Glutamatergic neuron (in vitro differentiated cells): ENCODE measurements at regions not wholly inside any gene's neighbourhood (a gene's known extent, or its start where the extent isn't known, plus 50 kb on each side); places are given as distances from the start of the nearest gene placed in this dataset.

ENCODE experiments used
- DNase-seq: peaks from one replicate; pipeline ENCODE4 v3.0.0; 2022
- H3K27ac Mint-ChIP-seq: one replicate; pipeline ENCODE4 v1.8.0; 2020; ENCODE audit warnings: mild to moderate bottlenecking, mixed read lengths, inconsistent platforms; ENCODE audit not compliant: unreplicated experiment
- H3K27me3 Mint-ChIP-seq: one replicate; pipeline ENCODE4 v1.8.0; 2020; ENCODE audit warnings: mild to moderate bottlenecking, moderate library complexity, mixed read lengths, inconsistent platforms; ENCODE audit not compliant: unreplicated experiment
- H3K36me3 Mint-ChIP-seq: one replicate; pipeline ENCODE4 v1.8.0; 2020; ENCODE audit warnings: mild to moderate bottlenecking, mixed read lengths, inconsistent platforms; ENCODE audit not compliant: unreplicated experiment
- H3K4me1 Mint-ChIP-seq: one replicate; pipeline ENCODE4 v1.8.0; 2020; ENCODE audit warnings: mild to moderate bottlenecking, low read depth, mixed read lengths, inconsistent platforms; ENCODE audit not compliant: unreplicated experiment
- H3K4me3 Mint-ChIP-seq: one replicate; pipeline ENCODE4 v1.8.0; 2020; ENCODE audit warnings: mild to moderate bottlenecking, mixed read lengths, inconsistent platforms; ENCODE audit not compliant: unreplicated experiment
- H3K9me3 Mint-ChIP-seq: one replicate; pipeline ENCODE4 v1.8.0; 2020; ENCODE audit warnings: mild to moderate bottlenecking, moderate library complexity, mixed read lengths, inconsistent platforms; ENCODE audit not compliant: unreplicated experiment
- TF ChIP-seq, protein P1 (sequence below): fragments of 200-600 bp; sonication (generic); IDR thresholded peaks from one replicate; pipeline ENCODE4 v1.5.0; 2021; ENCODE audit not compliant: partially characterized antibody, unreplicated experiment

DNA sequence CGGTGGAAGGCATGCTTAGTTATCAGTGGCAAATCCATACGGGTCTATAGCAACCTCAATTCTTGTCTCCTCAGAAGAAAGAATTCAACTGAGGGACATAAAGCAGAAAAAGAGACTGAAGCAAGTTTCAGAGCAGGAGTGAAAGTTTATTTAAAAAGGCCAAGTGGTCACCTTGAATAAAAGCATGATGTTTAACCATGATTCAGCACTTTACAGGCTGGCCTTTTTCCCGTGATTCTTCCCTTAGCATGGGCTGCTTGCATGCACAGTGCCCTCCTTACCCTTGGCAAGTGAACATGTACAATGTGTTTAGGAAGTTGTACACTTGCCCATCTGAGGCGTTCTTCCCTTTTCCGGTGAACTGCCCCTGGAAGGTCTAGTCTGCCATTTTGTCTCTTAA lies 225.3 kb downstream of the ATP23 start:
- H3K36me3 Mint-ChIP-seq, result no peaks in the 10 kb centered on the region
- H3K27ac Mint-ChIP-seq, result no peak overlapping the region
- TF ChIP-seq, protein P1, sequence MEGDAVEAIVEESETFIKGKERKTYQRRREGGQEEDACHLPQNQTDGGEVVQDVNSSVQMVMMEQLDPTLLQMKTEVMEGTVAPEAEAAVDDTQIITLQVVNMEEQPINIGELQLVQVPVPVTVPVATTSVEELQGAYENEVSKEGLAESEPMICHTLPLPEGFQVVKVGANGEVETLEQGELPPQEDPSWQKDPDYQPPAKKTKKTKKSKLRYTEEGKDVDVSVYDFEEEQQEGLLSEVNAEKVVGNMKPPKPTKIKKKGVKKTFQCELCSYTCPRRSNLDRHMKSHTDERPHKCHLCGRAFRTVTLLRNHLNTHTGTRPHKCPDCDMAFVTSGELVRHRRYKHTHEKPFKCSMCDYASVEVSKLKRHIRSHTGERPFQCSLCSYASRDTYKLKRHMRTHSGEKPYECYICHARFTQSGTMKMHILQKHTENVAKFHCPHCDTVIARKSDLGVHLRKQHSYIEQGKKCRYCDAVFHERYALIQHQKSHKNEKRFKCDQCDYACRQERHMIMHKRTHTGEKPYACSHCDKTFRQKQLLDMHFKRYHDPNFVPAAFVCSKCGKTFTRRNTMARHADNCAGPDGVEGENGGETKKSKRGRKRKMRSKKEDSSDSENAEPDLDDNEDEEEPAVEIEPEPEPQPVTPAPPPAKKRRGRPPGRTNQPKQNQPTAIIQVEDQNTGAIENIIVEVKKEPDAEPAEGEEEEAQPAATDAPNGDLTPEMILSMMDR, result no peak
- DNase-seq, result no peak
- H3K4me3 Mint-ChIP-seq, result no peak overlapping the region
- H3K27me3 Mint-ChIP-seq, result peaks cover 2% of the 10 kb centered on the region
- peaks cover 2% of the 10 kb centered on the region for H3K4me1 Mint-ChIP-seq
- H3K9me3 Mint-ChIP-seq, result no peaks in the 10 kb centered on the region

DNA sequence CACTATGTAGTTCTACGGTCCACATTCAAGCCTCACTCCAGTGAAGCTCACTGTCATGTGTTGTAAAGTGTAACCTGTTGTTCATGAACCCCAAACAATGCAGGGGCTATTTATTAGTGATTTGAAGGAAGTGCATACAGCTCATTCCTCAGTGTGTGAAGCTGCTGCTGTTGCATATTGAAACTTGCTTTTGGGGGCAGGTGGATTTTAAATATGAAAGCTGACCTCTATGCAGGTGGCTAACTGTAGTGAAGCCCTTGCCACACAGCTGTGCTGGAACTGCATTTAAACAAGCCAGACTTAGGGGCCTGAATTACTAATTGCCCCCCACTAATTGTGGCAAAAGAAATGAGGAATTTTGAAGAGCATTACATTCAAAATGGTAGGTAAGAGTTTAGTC lies 226.3 kb downstream of the ATP23 start:
- no peak for DNase-seq
- Mint-ChIP-seq H3K27ac (no peak overlapping the region), H3K4me1 (peaks cover 2% of the 10 kb centered on the region), H3K27me3 (peaks cover 2% of the 10 kb centered on the region), H3K9me3 (no peaks in the 10 kb centered on the region), H3K4me3 (no peak overlapping the region), H3K36me3 (no peaks in the 10 kb centered on the region)
- TF ChIP-seq, protein P1, result no peak

DNA sequence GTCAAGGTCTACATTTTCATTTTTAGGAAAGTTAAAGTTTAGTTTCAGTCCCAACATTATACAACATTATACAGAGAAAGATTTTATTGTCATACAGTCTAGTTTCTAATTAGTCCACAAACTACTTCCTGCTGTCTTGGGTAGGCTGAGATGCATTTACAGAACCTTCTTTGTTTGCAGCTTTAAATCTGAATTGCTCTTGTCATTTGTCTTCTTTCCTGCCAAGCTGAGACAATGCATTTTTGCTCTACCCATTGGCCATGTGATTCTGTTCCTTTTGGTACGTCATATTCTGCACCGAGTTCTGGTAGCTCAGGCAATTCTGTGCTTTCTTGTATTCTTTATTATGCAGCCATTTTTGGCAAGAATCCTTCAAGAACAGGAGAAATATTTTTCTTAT lies 228.5 kb downstream of the ATP23 start:
- TF ChIP-seq, protein P1, result no peak
- DNase-seq, result no peak
- Mint-ChIP-seq H3K27ac (no peak overlapping the region), H3K27me3 (peaks cover 6% of the 10 kb centered on the region), H3K9me3 (peaks cover 2% of the 10 kb centered on the region), H3K4me1 (peaks cover 2% of the 10 kb centered on the region), H3K36me3 (peaks cover 6% of the 10 kb centered on the region), H3K4me3 (no peak overlapping the region)

DNA sequence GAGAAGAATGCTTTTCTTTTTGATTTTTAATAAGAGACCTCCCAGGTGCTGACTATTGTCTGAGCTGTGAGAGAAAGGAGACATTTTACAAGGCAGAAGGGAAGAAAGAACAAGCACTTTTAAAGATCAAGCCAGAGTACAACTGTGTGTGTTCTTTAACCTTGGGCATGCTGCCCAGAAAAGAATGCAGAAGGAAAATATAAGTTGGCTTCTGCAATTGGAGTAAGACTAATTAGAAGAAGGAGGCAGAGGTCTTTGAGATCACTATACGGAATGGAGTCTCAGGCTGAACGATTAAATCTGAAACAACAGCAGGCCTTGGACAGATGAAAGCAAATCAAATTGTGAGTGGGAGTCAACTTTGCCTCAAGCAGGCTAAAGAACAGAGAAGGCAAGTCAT lies 230.5 kb downstream of the ATP23 start:
- no peak overlapping the region for H3K4me3 Mint-ChIP-seq
- no peak for DNase-seq
- peaks cover 2% of the 10 kb centered on the region for H3K9me3 Mint-ChIP-seq
- peaks cover 6% of the 10 kb centered on the region for H3K36me3 Mint-ChIP-seq
- H3K4me1 Mint-ChIP-seq, result peaks cover 2% of the 10 kb centered on the region
- no peak overlapping the region for H3K27ac Mint-ChIP-seq
- H3K27me3 Mint-ChIP-seq, result peaks cover 6% of the 10 kb centered on the region
- TF ChIP-seq, protein P1, result no peak

DNA sequence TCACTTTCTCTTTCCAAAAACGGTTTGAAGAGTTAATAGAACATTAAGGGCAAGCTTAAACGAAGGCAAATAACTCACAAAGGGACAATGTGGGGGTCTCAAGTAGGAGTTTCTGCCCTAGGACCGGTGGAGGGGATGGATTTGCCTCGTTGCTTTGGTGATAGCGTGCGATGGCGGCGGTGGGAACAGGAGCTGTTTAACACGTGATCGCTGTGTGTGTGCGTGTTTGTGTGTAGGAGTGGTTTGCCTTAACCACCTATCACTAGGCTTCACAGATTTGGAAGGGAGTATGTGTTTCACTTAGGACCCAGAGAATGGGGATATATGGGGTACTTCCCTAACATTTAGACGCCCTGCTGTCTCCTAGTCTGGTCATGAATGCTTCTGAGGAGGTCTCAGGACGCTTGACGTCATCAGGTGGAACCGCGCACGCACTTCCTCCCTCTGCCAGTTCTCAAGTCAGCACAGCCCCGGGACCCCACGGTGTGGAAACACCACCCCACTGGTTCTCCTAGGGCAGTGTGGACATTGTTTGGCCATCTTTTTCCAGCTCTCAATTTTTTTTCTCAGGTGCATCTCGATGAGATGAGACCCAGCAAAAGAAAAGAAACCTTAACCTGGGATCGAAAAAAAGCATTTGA lies 231.2 kb downstream of the ATP23 start:
- no peak for DNase-seq
- TF ChIP-seq, protein P1, result no peak
- peaks cover 6% of the 10 kb centered on the region for H3K27me3 Mint-ChIP-seq
- peaks cover 6% of the 10 kb centered on the region for H3K36me3 Mint-ChIP-seq
- H3K9me3 Mint-ChIP-seq, result peaks cover 2% of the 10 kb centered on the region
- no peak overlapping the region for H3K27ac Mint-ChIP-seq
- H3K4me3 Mint-ChIP-seq, result no peak overlapping the region
- H3K4me1 Mint-ChIP-seq, result peaks cover 2% of the 10 kb centered on the region
